Dedifferentiated amniotic fluid mesenchymal stem cell (primary cell): ENCODE measurements at regions not wholly inside any gene's neighbourhood (a gene's known extent, or its start where the extent isn't known, plus 50 kb on each side); places are given as distances from the start of the nearest gene placed in this dataset.
"Not testable (repeated sequence)": the region's sequence is repeated elsewhere in the genome, so short reads cannot be mapped to it uniquely, and the experiment has no call there.

ENCODE experiments used
- DNase-seq: peaks from one replicate; pipeline ENCODE4 v3.0.0-alpha.2; 2016; ENCODE audit errors: extremely low spot score

DNA sequence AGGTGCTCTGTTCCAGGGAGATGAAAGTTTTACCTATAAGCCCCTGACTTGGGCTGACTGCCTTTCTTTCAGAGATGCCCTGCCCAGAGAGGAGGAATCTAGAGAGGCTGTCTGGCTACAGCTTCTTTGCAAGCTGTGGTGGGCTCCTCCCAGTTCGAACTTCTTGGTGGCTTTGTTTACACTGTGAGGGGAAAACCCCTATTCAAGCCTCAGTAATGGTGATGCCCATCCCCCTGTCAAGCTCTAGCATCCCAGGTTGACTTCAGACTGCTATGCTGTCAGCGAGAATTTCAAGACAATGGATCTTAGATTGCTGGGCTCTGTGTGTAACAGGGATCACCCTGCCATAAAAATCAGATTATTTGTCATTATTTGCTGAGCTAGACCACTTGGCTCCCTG, 377.6 kb downstream of the FLRT2 start:
- DNase-seq: no peak

DNA sequence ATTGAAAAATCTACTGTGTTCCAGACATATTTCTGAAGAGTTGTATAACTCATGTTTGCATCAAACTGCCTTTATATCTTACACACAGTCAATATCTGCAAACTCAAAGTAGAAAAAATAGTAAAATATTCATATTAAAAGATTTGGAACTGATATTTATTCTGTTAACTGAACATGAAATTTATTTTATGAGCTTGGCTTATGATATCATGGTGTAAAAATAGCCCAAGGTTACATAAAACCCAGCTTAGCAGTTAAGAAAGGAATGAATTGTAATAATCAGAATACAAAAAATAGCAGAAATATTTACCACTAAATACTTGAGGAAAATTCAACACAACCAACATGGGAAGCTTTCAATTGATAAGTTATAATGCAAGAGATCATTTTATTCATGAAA, 367.9 kb downstream of the FLRT2 start:
- DNase-seq: no peak

DNA sequence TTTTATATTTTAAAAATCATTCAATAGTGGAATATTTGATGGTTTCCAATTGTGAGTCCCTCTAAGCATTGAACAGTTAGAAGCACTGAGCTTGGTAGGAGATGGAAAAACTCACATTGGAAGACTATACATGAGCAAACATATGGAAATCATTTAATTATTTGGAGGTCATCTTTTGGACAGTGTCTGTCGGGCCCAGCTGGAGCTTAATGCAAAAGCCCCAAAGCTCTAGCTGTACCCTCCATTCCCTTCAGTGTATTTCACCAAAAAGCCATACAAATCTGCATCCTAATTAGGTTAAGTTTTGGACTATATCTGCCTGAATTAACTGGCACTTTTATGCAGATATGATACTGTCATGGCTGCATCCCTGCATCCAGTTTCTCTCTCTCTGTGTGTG, 365.7 kb downstream of the FLRT2 start:
- no peak for DNase-seq

DNA sequence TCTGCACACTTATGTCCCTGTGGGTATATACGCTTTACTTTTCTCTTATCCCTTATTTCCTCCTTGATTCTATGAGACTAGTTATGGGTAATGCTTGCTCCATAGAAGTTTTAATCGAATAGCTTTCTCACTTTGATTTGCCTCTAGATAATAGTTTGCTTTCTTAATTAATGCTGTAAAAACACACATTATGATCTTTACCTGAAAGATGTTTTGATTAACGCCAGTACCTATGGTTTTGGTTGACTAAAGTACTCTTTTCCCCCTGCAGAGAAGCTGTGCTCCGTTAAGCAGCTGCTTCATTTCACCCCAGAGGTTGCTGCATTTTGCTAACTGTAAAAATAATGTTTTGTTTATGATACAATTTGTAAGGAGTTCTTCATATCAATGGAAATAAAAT, 362.3 kb downstream of the FLRT2 start:
- DNase-seq: no peak

DNA sequence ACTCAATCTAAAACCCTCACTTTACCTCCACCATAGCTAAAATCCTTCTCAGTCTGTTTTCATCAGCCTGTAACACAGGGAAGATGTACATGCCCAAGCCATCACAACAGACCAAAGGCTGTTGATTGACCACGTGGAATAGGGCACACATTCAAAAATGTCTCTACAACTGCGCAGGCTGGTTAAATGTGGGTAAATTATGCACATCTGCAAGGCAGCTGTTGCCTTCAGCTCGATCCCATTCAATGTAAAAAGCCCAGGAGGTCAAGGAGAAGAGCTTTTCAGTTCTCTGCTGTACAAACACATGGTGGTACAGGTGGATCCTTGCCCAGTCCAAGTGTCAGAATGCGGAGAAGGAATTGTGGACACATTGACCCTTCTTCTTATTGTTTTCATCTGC, 354.0 kb downstream of the FLRT2 start:
- no peak for DNase-seq

DNA sequence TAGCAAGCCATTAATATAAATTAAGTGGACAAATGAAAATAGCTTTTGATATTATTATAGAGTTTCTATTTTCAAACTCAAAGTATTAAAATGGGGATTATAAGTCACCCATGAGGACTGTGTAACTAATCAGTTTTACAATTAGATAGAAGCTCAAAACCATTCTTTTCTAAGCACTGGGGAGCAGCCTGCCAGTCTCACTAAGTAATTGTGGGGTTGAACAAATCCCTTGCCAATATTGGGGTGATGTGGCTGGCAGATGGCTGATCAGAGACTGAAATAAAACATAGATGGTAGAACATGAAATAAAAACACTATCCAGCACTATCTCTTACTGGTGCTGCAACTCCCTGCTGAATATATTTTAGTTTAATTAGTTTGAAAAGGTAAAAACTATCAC, 353.2 kb downstream of the FLRT2 start:
- no peak for DNase-seq

DNA sequence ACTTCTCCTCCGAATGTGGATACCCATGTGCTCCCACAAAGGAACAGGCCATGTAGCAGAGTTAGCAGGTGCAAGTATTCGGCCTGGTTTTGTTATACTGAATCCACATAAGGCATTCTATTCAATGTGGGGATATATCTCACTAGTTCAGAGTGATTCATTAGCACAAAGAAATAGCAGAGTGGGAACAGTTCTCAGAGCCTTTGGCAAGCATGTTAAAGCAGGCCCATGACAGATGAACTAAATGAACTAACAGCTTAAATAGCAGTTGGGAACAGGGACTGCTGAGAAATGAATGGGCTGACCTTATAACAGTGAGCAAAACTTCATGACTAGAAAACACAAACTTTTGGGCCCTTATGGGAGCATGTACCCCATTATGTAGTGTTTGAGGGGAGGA, 352.0 kb downstream of the FLRT2 start:
- DNase-seq: no peak

DNA sequence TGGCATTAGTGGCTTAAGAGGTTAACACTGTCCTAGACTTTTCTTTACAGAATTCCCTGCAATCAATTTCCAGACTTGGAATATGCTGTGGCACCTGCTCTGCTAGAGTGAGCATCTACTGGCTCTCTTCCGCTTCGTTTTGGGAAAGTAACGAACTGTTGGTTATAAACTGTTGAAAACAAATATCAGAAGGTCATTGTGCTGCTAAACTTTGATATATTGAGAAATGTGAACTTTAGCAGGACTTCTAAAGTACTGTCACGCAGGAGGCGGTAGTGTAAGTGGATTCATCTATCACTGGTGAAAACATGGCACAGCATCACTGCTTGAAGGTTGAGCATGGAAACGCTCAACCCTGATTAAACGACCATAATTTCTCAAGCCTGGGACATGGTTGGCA, 348.9 kb downstream of the FLRT2 start:
- no peak for DNase-seq

DNA sequence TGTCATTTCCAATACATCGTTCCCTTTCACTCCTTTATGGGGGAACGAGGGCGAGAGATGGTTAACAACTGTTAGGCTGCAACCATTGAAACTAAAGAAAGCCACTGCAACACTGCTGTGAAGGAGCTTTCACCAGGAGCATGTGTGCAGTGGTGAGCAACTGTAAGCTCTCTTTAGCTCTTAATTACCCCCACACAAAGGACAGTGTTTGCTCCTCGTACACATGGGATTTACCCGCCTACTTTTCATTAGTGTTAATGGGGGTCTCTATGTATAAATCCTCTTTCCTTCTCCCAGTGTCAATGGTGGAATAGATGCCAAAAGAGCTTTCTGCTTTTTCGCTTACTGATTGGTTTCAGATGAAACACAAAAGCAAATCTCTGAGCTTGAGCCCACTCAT, 343.1 kb downstream of the FLRT2 start:
- no peak for DNase-seq

DNA sequence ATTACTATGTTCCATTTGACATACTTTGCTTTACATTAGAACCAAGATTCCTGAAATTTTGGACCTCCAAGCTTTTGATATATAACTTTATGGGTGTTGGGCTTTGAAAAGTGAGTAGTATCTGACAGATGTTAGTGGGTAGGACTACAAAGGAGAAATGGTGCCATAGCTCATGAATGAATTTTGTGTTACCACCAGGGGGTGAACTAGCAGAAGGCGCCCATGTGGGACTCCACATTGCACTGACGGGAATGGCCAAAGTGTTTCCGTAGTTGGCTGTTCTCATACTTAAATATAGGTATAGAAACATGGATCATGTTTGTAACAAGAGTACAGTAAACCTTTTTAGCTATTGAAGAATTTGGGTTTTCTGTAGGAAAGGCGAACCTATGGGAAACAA, 337.5 kb downstream of the FLRT2 start:
- DNase-seq: no peak

DNA sequence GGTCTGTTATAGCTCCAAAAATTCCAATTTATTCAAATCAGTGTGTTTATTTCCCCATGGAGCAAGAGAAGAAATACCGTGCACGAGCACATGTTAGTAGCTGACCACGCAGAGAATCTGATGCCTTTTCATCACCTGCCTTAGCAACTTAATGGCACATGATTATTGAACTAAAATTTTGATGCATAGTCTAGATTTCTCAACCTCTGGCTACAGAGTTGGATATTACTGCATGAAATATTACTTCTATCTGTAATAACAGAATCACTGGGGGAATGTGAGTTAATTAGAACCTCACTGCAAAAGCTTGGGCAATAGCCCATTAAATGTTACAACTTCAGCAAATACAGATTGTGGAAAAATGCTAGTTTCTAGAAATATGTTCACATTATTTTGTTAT, 335.8 kb downstream of the FLRT2 start:
- no peak for DNase-seq

DNA sequence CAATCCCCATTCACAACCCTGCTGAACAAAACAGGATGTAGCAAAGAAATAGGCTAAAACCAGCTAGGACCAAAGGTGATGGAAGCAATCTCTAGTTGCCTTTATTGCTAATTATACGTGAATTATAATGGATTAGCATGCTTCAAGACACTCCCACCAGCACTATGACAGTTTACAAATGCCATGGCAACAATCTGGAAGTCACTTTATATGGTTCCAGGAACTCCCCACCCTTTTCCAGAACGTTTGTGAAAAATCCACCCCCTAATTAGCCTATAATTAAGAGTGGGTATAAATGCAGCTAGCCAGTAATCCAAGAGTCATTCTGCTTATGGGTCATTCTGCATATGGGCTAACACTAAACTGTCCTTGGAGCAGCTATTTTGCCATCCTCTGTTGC, 328.7 kb downstream of the FLRT2 start:
- no peak for DNase-seq

DNA sequence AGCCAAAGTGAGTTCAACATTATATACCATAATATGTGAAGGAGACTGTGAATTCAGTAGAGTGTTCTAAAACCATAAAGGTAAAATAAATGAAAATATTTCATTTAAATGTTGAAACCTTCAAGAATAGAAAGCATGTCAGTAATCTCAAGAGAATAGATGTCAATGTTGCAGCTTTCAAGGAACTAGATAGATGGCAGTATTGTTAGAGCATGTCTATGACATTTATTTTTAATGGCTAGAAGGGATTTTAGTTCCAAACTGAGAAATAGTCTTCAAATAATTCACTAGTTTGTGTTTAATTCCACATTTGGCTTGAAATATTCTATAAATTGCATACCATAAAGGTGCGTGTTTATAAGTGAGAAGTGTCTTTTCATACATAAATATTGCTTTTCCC, 326.5 kb downstream of the FLRT2 start:
- DNase-seq: no peak

DNA sequence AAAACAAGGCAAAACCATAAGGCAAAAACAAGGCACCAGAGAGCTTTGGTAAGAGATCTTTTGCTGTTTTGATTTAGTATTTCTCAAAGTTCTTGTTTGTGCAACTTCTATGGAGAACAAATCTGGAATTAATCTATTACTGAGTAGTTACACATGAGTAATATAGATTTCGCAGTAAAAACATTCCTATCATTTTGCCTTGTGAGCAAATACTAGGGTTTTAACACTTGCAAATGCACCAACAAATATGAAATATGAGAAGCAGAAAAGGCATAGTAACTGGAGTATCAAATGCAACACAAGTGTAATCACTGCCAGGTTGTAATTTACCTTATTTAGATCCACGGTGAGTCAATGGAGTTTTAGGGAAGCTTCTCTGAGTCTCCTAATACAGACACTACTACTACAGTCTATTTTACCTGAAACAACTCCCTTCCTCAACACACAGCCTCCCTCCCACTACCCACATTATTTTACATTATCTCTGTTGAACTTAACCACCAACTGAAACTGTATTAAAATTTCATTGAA, 324.1 kb downstream of the FLRT2 start:
- DNase-seq: peak; percentile 26

DNA sequence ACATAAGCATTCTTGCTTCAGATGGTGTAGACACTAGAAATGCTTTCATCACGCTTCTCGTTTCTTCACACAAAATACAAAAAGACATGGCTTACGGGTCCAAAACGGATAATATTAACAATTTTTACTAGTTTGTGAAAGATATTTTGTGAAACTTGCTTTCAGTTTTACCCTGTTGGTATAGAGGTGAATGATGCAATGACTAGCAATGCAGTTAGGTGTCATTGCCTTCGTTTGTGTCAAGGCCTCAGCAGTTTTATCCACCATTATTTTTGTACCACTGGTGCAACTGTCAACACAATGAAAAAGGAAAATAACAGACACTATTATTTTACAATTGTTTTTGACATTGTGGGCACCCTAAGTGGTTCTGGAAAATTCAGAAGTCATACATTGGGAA, 323.0 kb downstream of the FLRT2 start:
- no peak for DNase-seq

DNA sequence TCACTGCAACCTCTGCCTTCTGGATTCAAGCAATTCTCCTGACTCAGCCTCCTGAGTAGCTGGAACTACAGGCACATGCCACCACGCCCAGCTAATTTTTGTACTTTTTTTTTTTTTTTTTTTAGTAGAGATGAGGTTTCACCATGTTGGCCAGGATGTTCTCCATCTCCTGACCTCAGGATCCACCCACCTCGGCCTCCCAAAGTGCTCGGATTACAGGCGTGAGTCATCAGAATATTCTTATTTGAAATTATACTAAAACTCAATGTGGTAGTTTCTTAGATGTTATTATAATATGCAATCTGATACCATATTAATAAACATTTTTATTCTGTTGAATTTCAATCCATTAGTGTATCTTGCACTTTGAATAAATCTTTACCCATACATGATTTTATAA, 322.2 kb downstream of the FLRT2 start:
- not testable (repeated sequence) for DNase-seq

DNA sequence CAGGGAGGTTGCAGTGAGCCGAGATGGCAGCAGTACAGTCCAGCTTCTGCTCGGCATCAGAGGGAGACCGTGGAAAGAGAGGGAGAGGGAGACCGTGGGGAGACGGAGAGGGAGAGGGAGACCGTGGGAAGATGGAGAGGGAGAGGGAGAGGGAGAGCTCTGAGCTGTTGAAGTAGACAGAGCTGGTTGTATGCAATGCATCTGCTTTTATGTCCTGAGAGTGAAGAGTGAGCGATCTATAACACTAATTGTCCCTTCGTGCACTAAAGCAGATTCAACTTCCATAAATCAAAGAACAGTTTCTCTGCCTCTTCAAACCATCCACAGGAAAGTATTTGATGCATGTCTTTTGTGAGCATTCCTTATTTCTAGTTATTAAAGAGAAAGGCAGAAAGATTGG, 300.6 kb downstream of the FLRT2 start:
- DNase-seq: not testable (repeated sequence)

DNA sequence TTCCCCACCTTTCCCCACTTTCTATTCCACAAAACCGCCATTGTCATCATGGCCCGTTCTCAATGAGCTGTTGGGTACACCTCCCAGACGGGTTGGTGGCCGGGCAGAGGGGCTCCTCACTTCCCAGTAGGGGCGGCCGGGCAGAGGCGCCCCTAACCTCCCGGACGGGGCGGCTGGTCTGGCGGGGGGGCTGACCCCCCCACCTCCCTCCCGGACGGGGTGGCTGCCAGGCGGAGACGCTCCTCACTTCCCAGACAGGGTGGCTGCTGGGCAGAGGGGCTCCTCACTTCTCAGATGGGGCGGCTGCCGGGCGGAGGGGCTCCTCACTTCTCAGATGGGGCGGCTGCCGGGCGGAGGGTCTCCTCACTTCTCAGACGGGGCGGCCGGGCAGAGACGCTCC, 299.7 kb downstream of the FLRT2 start:
- not testable (repeated sequence) for DNase-seq

DNA sequence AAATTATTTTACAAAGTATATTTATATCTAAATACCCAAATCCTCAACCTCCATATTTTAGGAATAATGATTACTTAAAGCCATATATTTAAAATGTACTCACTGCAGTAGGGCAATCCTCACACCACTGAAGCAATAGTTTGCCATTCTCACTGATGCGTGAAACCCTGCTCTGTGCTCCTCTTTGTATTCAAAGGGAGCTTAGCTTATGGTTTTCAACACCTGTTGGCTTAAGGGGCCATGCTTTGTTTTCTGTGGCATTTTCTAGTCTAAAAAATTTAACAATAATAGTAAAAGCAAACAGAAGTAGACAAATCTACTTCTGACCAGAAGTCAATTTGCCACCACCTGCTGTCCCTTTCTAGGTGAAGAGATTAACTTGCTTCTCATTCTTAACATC, 294.6 kb downstream of the FLRT2 start:
- no peak for DNase-seq

DNA sequence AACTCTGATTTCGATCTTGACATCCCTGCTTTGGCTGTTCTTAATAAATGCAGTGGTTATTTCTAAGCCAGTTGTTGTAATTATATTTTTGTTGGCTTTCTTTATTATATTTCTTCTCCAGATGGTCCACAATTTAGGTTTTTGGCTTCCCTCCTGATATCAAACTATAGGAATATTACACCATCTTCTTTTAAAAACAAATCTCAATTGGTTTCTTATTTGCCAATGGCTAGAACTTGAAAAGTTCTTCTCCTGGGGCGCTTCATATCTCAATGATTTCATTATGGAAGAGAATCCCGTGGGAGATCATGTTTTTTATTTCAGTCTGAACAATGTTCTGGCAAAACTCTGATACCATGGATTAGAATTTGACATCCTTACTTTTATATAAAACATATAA, 292.3 kb downstream of the FLRT2 start:
- no peak for DNase-seq

DNA sequence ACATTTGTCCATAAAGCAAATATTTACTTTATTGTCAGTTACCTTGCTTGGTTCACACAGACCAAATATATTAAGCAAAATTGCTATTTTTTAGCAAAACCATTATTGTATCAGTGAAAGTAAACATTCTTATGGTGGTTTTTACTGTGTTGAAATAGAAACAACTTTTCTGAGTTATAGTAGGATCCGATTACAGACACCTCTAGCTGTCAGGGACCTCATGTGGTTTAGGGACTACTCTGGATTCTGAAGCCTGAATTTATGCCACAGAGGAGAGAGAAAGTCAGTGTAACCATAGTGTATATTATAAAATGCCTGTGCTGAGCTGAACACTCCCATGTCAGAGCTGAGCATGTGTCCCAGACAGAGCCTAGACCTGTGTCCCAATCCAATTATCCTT, 287.5 kb downstream of the FLRT2 start:
- no peak for DNase-seq

DNA sequence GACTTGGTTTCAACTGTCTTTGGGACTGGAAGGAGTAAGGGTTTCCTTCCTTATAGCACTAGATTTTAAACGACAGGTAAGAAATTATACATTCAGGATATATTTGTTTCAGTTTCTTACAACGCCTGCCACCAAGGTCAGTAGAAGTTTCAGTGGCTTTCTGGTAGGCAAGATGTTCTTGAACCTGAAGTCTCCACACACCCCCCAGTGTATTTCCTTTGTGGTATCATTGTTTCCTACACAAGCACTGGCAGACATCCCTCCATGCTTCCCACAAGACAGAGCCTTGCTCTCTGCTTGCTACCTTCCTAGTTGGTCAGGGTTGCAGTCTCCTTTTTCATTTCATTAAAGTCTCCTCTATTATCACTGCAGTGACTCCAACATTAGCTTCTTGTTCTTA, 283.1 kb downstream of the FLRT2 start:
- no peak for DNase-seq

DNA sequence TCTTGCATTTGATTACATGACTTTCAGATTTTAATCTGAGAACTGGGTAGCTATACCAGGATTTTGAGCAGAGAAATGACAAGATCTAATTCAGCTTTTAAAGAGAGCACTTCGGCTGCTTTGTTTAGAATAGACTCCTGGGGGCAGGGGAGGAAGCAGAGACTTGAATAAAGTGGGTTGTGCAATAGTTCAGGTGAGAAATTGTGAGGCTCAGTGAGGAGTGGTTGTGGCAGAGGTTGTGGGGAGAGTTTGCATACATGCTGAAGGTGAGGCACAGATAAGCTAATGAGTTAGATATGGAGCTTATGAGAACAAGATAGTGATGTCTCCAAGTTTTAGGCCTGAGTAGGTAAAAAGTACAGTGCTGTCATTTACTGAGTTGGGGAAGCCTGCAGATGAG, 281.4 kb downstream of the FLRT2 start:
- no peak for DNase-seq

DNA sequence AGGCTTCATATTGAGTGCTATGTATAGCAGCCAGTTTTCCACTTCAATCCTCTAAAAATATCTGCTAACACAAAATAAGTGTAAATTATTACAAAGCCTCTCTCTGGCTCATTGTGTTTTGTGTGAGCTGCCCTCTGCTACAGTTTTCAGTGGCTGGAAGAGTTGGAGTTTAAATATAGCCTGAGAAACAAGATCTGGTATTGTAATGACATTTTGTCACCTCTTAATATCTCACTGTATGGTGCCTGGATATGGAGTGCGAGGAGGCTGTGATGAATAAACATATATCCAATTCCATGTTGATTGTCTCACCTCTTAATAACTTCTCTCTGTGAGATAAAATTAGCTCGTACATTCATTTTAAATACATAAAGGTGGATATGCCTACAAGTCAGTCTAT, 269.7 kb downstream of the FLRT2 start:
- DNase-seq: no peak

DNA sequence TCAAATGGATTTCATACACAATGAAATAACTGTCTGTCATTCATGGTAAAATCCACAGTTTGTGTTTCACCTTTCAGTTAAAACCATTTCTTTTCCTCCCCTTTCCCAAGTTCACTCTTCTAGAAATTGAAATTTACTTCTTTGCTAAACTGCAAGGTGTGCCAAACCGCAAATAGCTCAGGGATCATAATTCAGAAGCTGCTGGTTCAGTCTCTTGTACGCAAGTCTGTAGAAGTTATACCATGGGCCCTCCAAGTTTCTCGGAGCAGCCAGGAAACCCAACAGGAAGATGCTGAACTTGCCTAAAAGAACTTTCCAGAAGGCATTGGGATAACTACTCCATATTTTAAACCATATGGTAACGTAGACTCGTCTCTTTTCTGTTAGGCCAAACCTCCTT, 268.9 kb downstream of the FLRT2 start:
- DNase-seq: no peak
